ENCODE measurements at regions not wholly inside any gene's neighbourhood (a gene's known extent, or its start where the extent isn't known, plus 50 kb on each side); places are given as distances from the start of the nearest gene placed in this dataset.

GRCh38 chr6:62615366-62616015 is 329.5 kb upstream of the KHDRBS2 start:
- TF ChIP-seq, protein P1, sequence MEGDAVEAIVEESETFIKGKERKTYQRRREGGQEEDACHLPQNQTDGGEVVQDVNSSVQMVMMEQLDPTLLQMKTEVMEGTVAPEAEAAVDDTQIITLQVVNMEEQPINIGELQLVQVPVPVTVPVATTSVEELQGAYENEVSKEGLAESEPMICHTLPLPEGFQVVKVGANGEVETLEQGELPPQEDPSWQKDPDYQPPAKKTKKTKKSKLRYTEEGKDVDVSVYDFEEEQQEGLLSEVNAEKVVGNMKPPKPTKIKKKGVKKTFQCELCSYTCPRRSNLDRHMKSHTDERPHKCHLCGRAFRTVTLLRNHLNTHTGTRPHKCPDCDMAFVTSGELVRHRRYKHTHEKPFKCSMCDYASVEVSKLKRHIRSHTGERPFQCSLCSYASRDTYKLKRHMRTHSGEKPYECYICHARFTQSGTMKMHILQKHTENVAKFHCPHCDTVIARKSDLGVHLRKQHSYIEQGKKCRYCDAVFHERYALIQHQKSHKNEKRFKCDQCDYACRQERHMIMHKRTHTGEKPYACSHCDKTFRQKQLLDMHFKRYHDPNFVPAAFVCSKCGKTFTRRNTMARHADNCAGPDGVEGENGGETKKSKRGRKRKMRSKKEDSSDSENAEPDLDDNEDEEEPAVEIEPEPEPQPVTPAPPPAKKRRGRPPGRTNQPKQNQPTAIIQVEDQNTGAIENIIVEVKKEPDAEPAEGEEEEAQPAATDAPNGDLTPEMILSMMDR (IDR thresholded peaks at IDR 0.05; ENCODE audit: insufficient read depth, low read length, poor library complexity, severe bottlenecking), result no peak
- no peak for DNase-seq (ENCODE audit: low read depth)
- Histone ChIP-seq H3K4me3 (ENCODE audit: low read depth, low read length) (no peak overlapping the region), H3K27me3 (ENCODE audit: control insufficient read depth, insufficient read depth, low read length) (no peaks in the 10 kb centered on the region), H3K36me3 (ENCODE audit: control insufficient read depth, insufficient read depth, low read length) (no peaks in the 10 kb centered on the region)

DNA sequence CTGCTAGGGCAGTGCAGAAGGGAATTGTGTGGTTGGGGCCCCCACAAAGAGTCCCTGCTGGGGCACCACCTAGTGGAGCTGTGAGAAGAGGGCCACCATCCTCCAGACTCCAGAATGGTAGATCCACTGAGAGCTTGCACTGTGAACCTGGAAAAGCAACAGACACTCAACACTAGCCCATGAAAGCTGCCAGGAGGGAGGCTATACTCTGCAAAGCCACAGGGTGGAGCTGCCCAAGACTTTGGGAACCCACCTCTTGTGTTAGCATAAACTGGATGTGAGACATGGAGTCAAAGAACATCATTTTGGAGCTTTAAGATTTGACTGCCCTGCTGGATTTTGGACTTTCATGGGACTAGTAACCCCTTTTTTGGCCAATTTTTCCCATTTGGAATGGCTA is 328.4 kb upstream of the KHDRBS2 start:
- TF ChIP-seq, protein P1 (IDR thresholded peaks at IDR 0.05; ENCODE audit: insufficient read depth, low read length, poor library complexity, severe bottlenecking), result no peak
- no peaks in the 10 kb centered on the region for H3K27me3 ChIP-seq (ENCODE audit: control insufficient read depth, insufficient read depth, low read length)
- no peaks in the 10 kb centered on the region for H3K36me3 ChIP-seq (ENCODE audit: control insufficient read depth, insufficient read depth, low read length)
- no peak for DNase-seq (ENCODE audit: low read depth)
- H3K4me3 ChIP-seq (ENCODE audit: low read depth, low read length), result no peak overlapping the region

- H3K27me3 ChIP-seq (ENCODE audit: control insufficient read depth, insufficient read depth, low read length), result no peaks in the 10 kb centered on the region
- TF ChIP-seq, protein P1 (IDR thresholded peaks at IDR 0.05; ENCODE audit: insufficient read depth, low read length, poor library complexity, severe bottlenecking), result no peak
- no peak for DNase-seq (ENCODE audit: low read depth)
- no peak overlapping the region for H3K4me3 ChIP-seq (ENCODE audit: low read depth, low read length)
- no peaks in the 10 kb centered on the region for H3K36me3 ChIP-seq (ENCODE audit: control insufficient read depth, insufficient read depth, low read length)
These were observed 327.9 kb upstream of the KHDRBS2 start for GRCh38 chr6:62613928-62614327.

GRCh38 chr6:62612471-62612870 is 326.4 kb upstream of the KHDRBS2 start:
- Histone ChIP-seq H3K4me3 (ENCODE audit: low read depth, low read length) (no peak overlapping the region), H3K27me3 (ENCODE audit: control insufficient read depth, insufficient read depth, low read length) (no peaks in the 10 kb centered on the region), H3K36me3 (ENCODE audit: control insufficient read depth, insufficient read depth, low read length) (no peaks in the 10 kb centered on the region)
- TF ChIP-seq, protein P1 (IDR thresholded peaks at IDR 0.05; ENCODE audit: insufficient read depth, low read length, poor library complexity, severe bottlenecking), result no peak
- no peak for DNase-seq (ENCODE audit: low read depth)

- H3K4me3 ChIP-seq (ENCODE audit: low read depth, low read length), result no peak overlapping the region
- H3K36me3 ChIP-seq (ENCODE audit: control insufficient read depth, insufficient read depth, low read length), result no peaks in the 10 kb centered on the region
- DNase-seq (ENCODE audit: low read depth), result no peak
- TF ChIP-seq, protein P1 (IDR thresholded peaks at IDR 0.05; ENCODE audit: insufficient read depth, low read length, poor library complexity, severe bottlenecking), result no peak
- H3K27me3 ChIP-seq (ENCODE audit: control insufficient read depth, insufficient read depth, low read length), result no peaks in the 10 kb centered on the region
These were observed 284.3 kb upstream of the KHDRBS2 start for GRCh38 chr6:62570372-62570771.

GRCh38 chr6:62541502-62541901 is 255.5 kb upstream of the KHDRBS2 start:
- no peaks in the 10 kb centered on the region for H3K27me3 ChIP-seq (ENCODE audit: control insufficient read depth, insufficient read depth, low read length)
- no peak for DNase-seq (ENCODE audit: low read depth)
- TF ChIP-seq, protein P1 (IDR thresholded peaks at IDR 0.05; ENCODE audit: insufficient read depth, low read length, poor library complexity, severe bottlenecking), result no peak

More at GRCh38 chr6:62541502-62541901, 255.5 kb upstream of the KHDRBS2 start:
- Histone ChIP-seq H3K36me3 (ENCODE audit: control insufficient read depth, insufficient read depth, low read length) (no peaks in the 10 kb centered on the region), H3K4me3 (ENCODE audit: low read depth, low read length) (no peak overlapping the region)
